GM12875 (cell line): ENCODE measurements at regions not wholly inside any gene's neighbourhood (a gene's known extent, or its start where the extent isn't known, plus 50 kb on each side); places are given as distances from the start of the nearest gene placed in this dataset.
"Not testable (repeated sequence)": the region's sequence is repeated elsewhere in the genome, so short reads cannot be mapped to it uniquely, and the experiment has no call there.

ENCODE experiments used
- H3K4me3 ChIP-seq: one replicate; pipeline ENCODE4 v1.5.1; 2011; ENCODE audit warnings: low read depth, low read length, control low read depth

DNA sequence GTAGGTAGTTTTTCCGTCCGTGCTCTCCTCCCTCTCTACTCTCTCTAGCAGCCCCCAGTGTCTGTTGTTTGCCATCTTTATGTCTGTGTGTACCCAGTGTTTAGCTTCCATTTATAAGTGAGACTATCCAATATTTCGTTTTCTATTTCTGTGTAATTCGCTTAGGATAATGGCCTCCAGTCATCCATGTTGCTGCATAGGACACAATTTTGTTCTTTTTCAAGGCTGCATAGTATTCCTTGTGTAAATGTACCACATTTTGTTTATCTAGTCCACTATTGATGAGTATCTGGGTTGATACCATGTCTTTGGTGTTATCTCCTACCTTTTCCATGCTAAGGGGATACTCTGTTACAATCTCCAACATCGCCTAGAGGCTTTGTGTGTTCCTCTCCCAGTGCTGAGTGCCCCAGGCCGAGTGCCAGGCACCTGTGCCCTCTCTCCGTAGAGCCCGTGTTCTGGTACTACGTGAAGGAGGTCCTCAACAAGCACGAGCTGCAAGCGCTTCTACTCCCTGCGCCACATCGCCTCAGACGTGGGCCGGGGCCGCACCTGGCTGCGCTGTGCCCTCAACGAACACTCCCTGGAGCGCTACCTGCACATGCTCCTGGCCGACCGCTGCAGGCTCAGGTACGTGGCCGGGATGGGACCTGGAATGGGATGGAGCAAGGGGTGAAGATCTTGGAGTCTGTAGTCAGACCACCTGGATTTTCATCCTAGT is 51.0 kb downstream of the NPIPB11 start:
- not testable (repeated sequence) for H3K4me3 ChIP-seq

DNA sequence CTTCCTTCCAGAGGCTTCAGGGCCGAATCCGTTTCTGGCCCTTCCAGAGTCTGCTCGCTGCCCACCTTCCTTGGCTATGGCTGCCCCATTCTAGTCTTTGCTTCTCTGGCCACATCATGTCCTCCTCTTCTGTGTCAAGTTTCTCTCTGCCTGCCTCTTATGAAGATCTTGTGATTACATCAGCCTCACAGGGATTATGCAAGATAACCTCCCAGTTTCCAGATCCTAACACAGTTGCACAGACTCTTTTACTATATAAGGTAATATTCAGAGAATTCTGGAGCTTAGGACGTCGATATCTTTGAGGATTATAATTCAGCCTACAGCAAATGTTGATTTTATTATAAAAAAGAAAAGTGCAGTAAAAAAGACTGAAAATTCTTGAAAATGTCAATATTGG is 52.1 kb downstream of the NPIPB11 start:
- H3K4me3 ChIP-seq: not testable (repeated sequence)

DNA sequence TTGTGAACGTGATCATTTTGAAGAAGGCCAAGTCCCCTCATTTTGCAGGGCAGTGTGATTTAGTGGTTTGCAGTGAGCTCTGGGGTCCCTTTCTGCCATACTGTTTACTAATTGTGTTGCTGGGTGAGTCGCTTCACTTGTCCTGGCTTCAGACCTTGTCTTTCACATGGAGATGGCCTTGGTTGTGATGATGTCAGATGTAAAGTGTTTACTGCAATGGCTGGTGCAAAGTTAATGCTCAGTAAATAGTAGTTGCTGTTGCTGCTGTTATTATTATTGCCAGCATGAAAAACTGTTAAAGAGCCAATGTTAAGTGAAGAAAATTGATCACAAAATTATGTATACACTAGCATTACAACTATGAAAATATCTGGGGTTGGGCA is 53.9 kb downstream of the NPIPB11 start:
- H3K4me3 ChIP-seq: not testable (repeated sequence)

- H3K4me3 ChIP-seq: not testable (repeated sequence)
Observed at GRCh38 chr16:29351970-29352616, 54.4 kb downstream of the NPIPB11 start.

GRCh38 chr16:29351271-29351969 is 55.1 kb downstream of the NPIPB11 start:
- H3K4me3 ChIP-seq: not testable (repeated sequence)

DNA sequence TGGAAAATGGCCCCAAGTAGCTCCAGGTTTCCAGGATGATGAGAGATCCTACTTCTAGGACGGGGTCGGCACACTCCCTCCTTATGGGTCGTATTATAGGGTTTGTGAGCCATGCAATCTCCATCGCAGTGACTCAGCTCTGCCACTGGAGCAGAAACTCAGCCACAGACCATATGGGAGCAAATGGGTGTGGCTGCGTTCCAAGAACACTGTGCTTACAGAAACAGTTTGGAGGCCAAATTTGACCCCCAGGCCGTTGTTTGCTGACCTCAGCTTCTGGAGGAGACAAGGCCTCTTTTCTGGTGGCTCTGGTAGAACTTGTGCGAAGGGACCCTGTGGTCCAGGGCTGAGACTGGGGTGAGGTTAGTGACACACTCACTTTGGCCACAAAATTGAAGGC is 56.5 kb downstream of the NPIPB11 start:
- H3K4me3 ChIP-seq: not testable (repeated sequence)

GRCh38 chr16:29348748-29349147 is 57.8 kb downstream of the NPIPB11 start:
- H3K4me3 ChIP-seq: not testable (repeated sequence)

- H3K4me3 ChIP-seq: not testable (repeated sequence)
Observed at GRCh38 chr16:29348123-29348690, 58.3 kb downstream of the NPIPB11 start.

DNA sequence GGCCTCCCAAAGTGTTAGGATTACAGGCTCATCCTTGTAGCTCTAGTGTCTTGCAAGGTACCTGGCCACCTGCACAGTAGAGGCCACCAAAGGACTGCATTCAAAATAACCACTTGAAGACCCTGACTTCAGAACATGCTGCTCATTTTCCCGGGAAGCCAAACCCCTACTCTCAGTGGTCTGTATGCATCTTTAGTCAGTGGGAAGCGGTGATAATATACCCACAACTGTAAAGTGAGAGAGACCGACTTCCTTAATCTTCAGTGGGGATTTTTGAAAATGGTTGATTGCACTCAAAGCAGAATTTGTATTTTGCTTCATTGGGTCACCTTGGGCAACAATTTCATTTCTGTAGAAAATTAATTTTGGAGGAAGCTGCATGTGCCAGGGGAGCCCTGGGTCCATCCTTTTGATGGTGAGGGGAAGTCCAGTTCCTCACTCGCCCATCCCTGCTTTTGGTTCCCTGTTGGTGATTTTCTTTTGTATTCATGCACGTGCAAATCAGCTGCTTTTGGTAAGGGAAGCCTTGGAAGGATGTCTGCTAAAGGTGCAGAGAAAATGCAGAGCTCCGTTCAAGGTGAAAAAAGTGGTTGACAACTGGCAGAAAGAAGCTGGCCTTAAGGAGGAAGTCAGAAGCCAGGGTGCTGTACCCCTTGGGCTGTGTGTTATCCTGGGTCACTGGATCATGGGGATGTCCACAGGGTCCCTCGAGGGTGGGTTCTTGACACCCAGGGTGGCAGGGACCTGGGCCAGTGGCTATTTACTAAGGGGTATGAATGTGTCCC is 59.5 kb downstream of the NPIPB11 start:
- not testable (repeated sequence) for H3K4me3 ChIP-seq

DNA sequence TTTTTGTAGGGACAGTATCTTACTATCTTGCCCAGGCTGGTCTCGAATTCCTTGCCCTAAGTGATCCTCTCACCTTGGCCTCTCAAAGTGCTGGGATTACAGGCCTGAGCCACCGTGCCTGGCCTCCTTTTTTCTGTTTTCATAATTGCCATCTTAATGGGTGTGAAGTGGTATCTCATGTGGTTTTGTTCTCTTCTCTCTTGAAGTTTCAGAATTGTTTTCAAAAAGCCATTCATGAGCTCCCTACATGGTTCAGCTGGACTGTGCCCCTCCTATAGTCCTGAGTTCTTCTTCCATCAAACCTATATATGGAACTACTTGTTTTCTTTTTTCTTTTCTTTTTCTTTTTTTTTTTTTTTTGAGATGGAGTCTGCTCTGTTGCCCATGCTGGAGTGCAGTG is 60.3 kb downstream of the NPIPB11 start:
- not testable (repeated sequence) for H3K4me3 ChIP-seq

- not testable (repeated sequence) for H3K4me3 ChIP-seq
Observed at GRCh38 chr16:29342937-29343336, 63.6 kb downstream of the NPIPB11 start.

GRCh38 chr16:29340779-29341438 is 65.6 kb downstream of the NPIPB11 start:
- H3K4me3 ChIP-seq: not testable (repeated sequence)

GRCh38 chr16:29340235-29340634 is 66.3 kb downstream of the NPIPB11 start:
- H3K4me3 ChIP-seq: not testable (repeated sequence)

DNA sequence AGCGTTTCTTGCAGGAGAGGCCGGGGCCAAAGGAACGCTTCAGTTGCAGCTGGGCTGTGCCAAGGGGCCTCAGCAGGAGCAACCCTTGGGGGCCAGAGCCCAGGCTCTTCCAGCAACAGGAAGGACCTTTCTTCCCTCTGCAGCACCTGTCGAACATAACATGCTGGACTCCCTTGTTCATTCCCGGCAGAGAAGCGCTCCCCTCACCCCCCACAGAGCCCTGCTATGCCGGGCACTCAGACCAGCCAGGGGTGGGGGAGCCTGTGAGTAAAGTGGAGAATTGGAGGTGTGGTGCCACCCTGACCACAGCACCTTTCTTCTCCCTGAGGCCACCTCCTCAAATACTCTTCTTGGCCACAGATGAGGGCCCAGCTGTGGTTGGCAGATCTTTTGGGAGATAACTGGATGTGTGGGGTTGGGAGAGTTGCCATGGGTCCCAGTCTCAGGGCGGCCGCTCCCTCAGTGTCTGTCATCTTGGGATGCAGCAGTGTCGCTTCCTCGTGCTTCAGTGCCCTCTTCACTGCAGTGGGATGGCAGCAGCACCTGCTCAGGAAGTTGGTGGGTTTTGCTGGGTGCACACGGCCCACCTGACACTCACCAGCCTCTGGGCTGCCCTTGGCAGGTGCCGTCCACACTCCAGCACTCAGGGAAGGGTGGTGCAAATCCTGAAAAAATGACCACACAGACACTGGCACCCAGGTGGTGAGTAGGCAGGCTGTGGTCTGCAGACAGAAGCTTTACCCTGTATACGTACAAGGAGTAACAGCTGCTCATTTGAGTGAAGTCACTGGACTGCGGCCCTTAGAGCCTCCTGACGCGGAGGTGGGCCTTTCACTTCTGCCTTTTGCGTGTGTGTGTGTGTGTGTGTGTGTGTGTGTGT is 67.5 kb downstream of the NPIPB11 start:
- not testable (repeated sequence) for H3K4me3 ChIP-seq

GRCh38 chr16:29337385-29337901 is 69.1 kb downstream of the NPIPB11 start:
- not testable (repeated sequence) for H3K4me3 ChIP-seq

- not testable (repeated sequence) for H3K4me3 ChIP-seq
Observed at GRCh38 chr16:29335549-29335846, 71.0 kb downstream of the NPIPB11 start.

GRCh38 chr16:29334776-29335548 is 71.5 kb downstream of the NPIPB11 start:
- not testable (repeated sequence) for H3K4me3 ChIP-seq

DNA sequence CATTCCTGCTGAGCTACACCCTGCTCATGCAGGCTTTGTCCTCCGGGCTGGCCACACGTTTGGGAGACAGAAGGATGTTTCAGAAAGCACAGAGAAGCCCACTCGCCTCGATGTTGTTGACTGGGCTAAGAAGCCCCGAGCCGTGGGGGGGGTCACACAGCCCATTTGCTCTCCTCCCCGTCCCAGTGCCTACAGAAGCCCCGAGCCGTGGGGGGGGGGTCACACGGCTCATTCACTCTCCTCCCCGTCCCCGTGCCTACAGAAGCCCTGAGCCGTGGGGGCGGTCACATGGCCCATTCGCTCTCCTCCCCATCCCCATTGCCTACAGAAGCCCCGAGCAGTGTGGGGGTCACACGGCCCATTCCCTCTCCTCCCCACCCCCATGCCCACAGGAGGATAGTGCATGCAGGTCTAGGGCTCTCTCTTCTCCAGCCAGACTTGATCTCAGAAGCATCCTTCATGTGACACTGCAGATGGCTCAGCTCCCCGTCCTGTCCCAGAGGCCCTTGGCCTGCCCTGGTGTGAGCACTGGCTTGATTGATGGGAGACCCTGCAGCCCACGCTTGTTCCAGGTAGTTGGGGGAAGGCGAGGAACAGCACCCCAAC is 72.9 kb downstream of the NPIPB11 start:
- H3K4me3 ChIP-seq: not testable (repeated sequence)
